ENCODE measurements at regions not wholly inside any gene's neighbourhood (a gene's known extent, or its start where the extent isn't known, plus 50 kb on each side); places are given as distances from the start of the nearest gene placed in this dataset.

GRCh38 chr12:127249428-127249827, 1017.5 kb upstream of the TMEM132C start:
- no peak for TF ChIP-seq CTCF (IDR thresholded peaks at IDR 0.05; ENCODE audit: insufficient read depth, low read length)
- no peak for TF ChIP-seq POLR2AphosphoS5 (IDR thresholded peaks at IDR 0.05; ENCODE audit: low read depth)
- no peak for TF ChIP-seq SPI1 (IDR thresholded peaks at IDR 0.05; ENCODE audit: borderline replicate concordance, low read depth)
- TF ChIP-seq GABPA (IDR thresholded peaks at IDR 0.05; ENCODE audit: low read depth): no peak
- TF ChIP-seq, protein P1, sequence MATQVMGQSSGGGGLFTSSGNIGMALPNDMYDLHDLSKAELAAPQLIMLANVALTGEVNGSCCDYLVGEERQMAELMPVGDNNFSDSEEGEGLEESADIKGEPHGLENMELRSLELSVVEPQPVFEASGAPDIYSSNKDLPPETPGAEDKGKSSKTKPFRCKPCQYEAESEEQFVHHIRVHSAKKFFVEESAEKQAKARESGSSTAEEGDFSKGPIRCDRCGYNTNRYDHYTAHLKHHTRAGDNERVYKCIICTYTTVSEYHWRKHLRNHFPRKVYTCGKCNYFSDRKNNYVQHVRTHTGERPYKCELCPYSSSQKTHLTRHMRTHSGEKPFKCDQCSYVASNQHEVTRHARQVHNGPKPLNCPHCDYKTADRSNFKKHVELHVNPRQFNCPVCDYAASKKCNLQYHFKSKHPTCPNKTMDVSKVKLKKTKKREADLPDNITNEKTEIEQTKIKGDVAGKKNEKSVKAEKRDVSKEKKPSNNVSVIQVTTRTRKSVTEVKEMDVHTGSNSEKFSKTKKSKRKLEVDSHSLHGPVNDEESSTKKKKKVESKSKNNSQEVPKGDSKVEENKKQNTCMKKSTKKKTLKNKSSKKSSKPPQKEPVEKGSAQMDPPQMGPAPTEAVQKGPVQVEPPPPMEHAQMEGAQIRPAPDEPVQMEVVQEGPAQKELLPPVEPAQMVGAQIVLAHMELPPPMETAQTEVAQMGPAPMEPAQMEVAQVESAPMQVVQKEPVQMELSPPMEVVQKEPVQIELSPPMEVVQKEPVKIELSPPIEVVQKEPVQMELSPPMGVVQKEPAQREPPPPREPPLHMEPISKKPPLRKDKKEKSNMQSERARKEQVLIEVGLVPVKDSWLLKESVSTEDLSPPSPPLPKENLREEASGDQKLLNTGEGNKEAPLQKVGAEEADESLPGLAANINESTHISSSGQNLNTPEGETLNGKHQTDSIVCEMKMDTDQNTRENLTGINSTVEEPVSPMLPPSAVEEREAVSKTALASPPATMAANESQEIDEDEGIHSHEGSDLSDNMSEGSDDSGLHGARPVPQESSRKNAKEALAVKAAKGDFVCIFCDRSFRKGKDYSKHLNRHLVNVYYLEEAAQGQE (IDR thresholded peaks at IDR 0.05; ENCODE audit: insufficient replicate concordance, low read depth): no peak

Measured in HL-60 (cell line).